ENCODE measurements at regions not wholly inside any gene's neighbourhood (a gene's known extent, or its start where the extent isn't known, plus 50 kb on each side); places are given as distances from the start of the nearest gene placed in this dataset.

DNA sequence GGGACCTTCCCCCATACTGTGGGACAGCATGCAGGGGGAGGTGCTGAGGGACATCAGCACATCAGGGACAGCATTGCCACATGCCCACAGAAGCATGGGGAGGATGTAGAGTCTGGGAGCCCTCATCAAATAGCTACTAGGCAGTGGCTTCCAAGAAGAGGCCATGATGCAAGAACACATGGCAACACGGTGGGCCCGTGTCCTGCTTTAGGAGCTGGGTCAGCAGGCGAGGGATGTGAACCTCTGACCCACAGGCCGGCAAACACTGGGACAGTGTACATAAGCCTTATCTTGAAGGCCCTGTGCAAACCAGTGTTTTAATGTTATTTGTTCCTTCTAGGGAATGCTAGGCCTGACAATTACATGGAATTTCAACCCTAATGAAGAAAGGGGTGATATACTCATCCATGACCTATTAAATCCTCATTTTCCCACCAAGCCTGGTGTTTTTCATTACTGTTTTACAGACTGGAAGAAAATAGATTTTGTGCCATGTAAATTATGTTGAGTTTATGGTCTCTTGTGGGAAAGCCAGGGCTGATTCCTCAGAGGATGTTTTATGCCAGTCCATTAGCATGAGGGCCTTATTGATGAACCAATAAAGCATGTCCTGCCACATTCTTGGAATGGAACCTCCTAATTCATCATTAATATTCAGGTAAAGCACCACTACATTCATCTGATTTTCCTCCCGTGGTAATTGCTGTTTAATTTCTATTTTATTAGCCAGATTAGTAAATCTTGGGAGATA is 61.7 kb upstream of the SLC25A26 start:
- TF ChIP-seq SUZ12 (IDR thresholded peaks at IDR 0.05; ENCODE audit: extremely low read depth, insufficient read depth, insufficient read length) (no peak), YY1 (IDR thresholded peaks at IDR 0.05; ENCODE audit: insufficient read depth, insufficient read length) (no peak), ZNF274 (IDR thresholded peaks at IDR 0.05; ENCODE audit: low read depth, low read length) (no peak)

Data from NT2/D1 (cell line).